ENCODE measurements at regions not wholly inside any gene's neighbourhood (a gene's known extent, or its start where the extent isn't known, plus 50 kb on each side); places are given as distances from the start of the nearest gene placed in this dataset.

- DNase-seq (no peak), ATAC-seq (ENCODE audit: low read depth) (no peak)
- Histone ChIP-seq H3K4me2 (ENCODE audit: low read depth, low read length) (no peak overlapping the region), H2BK20ac (ENCODE audit: low read depth, low read length) (no peak overlapping the region), H3K23ac (ENCODE audit: low read depth, low read length) (no peak overlapping the region), H3K9me3 (ENCODE audit: control insufficient read depth, insufficient read depth, low read length) (no peaks in the 10 kb centered on the region), H4K20me1 (ENCODE audit: insufficient read depth, low read length) (no peaks in the 10 kb centered on the region), H3K9ac (ENCODE audit: low read depth, low read length) (no peak overlapping the region), H3K4me3 (ENCODE audit: insufficient read depth, low read depth, low read length) (no peak overlapping the region), H3K27me3 (ENCODE audit: control insufficient read depth, insufficient read depth, low read length) (no peaks in the 10 kb centered on the region), H3K14ac (replicated peaks; ENCODE audit: low read depth, low read length) (no peak overlapping the region), H3K4ac (ENCODE audit: low read depth, low read length) (no peak overlapping the region), H2BK120ac (ENCODE audit: low read depth, low read length) (no peak overlapping the region), H4K91ac (ENCODE audit: insufficient read depth, low read depth, low read length) (no peak overlapping the region), H2BK5ac (ENCODE audit: low read depth, low read length, poor library complexity, severe bottlenecking) (no peak overlapping the region), H2AK9ac (replicated peaks; ENCODE audit: low read depth, low read length, poor library complexity) (no peak overlapping the region), H2AK5ac (ENCODE audit: low read depth, low read length) (no peak overlapping the region), H3K79me1 (ENCODE audit: low read depth in 1 of 2, low read length in 2 of 2) (no peaks in the 10 kb centered on the region), H2BK15ac (ENCODE audit: low read depth, low read length) (no peak overlapping the region), H3K18ac (ENCODE audit: low read depth, low read length) (no peak overlapping the region), H3K56ac (ENCODE audit: extremely low read depth, insufficient read depth, low read length) (no peak overlapping the region), H3K4me1 (ENCODE audit: control insufficient read depth, insufficient read depth, low read length) (no peaks in the 10 kb centered on the region), H3K36me3 (ENCODE audit: control insufficient read depth, insufficient read depth, low read length) (no peaks in the 10 kb centered on the region), H4K8ac (ENCODE audit: low read depth in 2 of 2, low read length in 2 of 2) (no peak overlapping the region), H4K5ac (ENCODE audit: low read depth, low read length) (no peak overlapping the region), H2AFZ (replicated peaks; ENCODE audit: low read length, poor library complexity) (no peak overlapping the region), H3K9me1 (ENCODE audit: insufficient read depth, low read length) (no peaks in the 10 kb centered on the region), H3K27ac (ENCODE audit: insufficient read depth, low read length) (no peak overlapping the region)
- ChIA-PET CTCF (no interaction called here), POLR2A (ENCODE audit: unreplicated experiment) (no interaction called here)
- in situ Hi-C loops (cut with MboI; ENCODE audit: low sequenced_read_pairs): no loop called here
- intact Hi-C loops (cut with micrococcal nuclease): no loop called here
- TF ChIP-seq MAFK (IDR thresholded peaks at IDR 0.05; ENCODE audit: low read depth, low read length) (no peak), CTCF (conservative IDR thresholded peaks at IDR 0.05; ENCODE audit: low read depth, low read length) (no peak), CEBPB (IDR thresholded peaks at IDR 0.05; ENCODE audit: low read depth, low read length) (no peak), SMC3 (IDR thresholded peaks at IDR 0.05; ENCODE audit: low read depth, low read length) (no peak), FOS (IDR thresholded peaks at IDR 0.05; ENCODE audit: low read depth, low read length) (no peak), RFX5 (IDR thresholded peaks at IDR 0.05; ENCODE audit: low read depth, low read length) (no peak), MAZ (IDR thresholded peaks at IDR 0.05; ENCODE audit: borderline replicate concordance, low read depth, low read length) (no peak), RCOR1 (IDR thresholded peaks at IDR 0.05; ENCODE audit: insufficient replicate concordance, low read length) (no peak), POLR2A (IDR thresholded peaks at IDR 0.05; ENCODE audit: low read depth, low read length) (no peak), ELK1 (IDR thresholded peaks at IDR 0.05; ENCODE audit: borderline replicate concordance, low read depth, low read length) (no peak), NFE2L2 (IDR thresholded peaks at IDR 0.05; ENCODE audit: low read depth, low read length) (no peak), RAD21 (IDR thresholded peaks at IDR 0.05; ENCODE audit: low read length) (no peak), CHD1 (IDR thresholded peaks at IDR 0.05; ENCODE audit: low read depth, low read length) (no peak), BHLHE40 (IDR thresholded peaks at IDR 0.05; ENCODE audit: low read depth, low read length) (no peak), MXI1 (IDR thresholded peaks at IDR 0.05; ENCODE audit: borderline replicate concordance, low read depth, low read length) (no peak), USF2 (IDR thresholded peaks at IDR 0.05; ENCODE audit: low read depth, low read length) (no peak)
- dilution Hi-C loops (cut with HindIII; ENCODE audit: low sequenced_read_pairs, unreplicated experiment): no loop called here
- no TSS peak for BruUV-seq (replicated peaks)
- no CpG with 5 or more reads among the region's 1 CpG for WGBS, 2 experiments (ENCODE audit: extremely low coverage in 2 of 2, insufficient read length in 1 of 2)
These were observed 412.8 kb downstream of the PRDM5 start for GRCh38 chr4:120509719-120510118.

All from IMR-90 (cell line).